ENCODE measurements at regions not wholly inside any gene's neighbourhood (a gene's known extent, or its start where the extent isn't known, plus 50 kb on each side); places are given as distances from the start of the nearest gene placed in this dataset.
A peak's percentile ranks its signal among the peaks of the same experiment; 100 is the strongest.
"Not testable (repeated sequence)": the region's sequence is repeated elsewhere in the genome, so short reads cannot be mapped to it uniquely, and the experiment has no call there.

DNA sequence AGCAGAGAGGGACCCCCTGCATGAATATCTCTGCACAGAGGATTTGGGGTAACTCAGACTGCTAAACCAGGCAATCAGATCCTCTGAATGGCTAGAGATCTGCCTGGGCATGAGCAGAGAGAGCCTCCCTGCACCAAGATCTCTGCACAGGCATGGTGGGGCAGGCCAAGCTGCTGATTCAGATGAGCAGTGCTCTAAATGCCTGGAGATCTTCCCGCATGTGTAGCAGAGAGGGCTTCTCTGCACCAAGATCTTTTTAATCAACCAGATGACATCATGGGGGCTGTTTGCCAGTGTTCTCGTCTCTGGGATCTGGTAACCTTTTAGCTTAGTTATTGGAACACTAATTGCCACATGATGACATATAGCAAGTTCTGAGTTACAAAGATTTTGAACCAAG, 301.3 kb upstream of the GALNT5 start:
- DNase-seq = no peak

DNA sequence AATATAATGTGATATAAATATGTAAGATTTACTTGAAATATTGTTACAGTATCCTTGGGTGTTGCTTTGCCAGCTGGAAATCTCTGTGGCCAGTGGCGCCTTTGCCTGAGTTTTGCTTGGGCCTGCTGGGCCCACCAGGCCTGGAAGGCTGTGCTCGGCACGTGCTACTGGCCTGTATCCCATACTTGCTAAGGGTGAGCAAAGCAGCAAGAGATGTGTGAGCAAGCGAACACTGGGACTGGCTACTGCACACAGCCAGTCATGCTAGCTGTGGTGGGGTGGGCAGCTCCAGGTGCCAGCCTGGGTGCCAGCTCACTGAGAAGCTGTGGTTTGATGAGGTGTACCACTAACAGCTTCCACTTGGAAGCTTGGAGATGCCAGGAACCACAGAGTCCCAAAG, 299.1 kb upstream of the GALNT5 start:
- DNase-seq = no peak

DNA sequence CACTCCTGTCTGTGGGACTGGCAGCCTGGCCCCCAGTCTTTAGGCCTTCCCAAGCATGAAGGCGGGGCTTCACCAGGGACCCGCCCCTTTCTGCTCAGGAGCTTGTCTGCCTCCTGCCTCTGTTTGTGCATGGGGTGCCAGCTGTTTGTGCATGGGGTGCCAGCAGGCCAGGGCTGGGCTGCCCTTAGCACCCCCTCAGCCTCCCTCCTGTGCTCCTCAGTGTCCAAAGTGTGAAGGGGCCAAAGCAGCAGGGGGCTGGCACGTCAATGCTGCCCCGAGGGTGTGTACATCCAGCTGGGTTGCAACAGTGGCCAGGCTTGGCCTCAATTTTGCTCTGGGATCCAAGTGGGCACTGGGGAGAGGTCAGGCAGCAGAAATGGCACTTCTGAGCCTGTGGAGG, 298.0 kb upstream of the GALNT5 start:
- no peak for DNase-seq

- no peak for DNase-seq
These were observed 274.9 kb upstream of the GALNT5 start for GRCh38 chr2:156982615-156983014.

- no peak for DNase-seq
These were observed 271.0 kb upstream of the GALNT5 start for GRCh38 chr2:156986339-156986988.

DNA sequence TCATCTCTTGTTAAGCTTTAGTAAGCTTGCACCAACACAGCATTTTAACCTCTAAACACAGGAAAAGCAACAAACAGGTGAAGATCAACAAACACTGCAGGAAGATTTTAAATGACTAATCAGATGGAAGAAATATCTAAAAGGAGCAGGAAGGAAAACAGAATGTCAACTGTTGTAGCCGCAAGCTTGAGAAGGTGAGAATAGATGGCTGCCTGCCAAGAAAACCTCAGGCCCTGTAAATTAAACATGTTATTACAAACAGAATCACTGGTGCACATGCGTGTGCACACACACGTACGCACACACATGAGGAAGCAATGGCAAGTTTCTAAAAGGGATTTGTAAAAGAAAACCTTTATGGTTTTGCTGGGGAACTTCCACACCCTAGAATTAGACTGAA, 257.8 kb upstream of the GALNT5 start:
- no peak for DNase-seq

DNA sequence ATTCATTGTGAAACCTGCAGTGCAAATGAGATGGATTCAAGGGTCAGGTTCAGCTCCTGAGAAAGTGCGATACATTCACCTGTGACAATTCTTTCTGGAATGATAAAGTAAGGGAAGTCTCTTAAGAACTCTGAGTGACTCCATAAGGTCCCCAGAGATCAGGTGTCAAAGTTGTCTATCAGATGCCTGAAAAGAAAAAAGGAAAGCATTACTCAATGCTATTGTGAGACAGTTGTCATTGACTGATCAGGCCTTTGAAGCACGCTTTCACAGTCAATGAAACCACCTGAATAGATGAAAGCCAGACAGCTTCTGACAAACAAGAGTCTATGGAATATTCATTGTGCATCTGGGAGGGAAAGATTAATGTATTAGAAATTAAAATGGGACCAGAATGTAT, 252.7 kb upstream of the GALNT5 start:
- no peak for DNase-seq

DNA sequence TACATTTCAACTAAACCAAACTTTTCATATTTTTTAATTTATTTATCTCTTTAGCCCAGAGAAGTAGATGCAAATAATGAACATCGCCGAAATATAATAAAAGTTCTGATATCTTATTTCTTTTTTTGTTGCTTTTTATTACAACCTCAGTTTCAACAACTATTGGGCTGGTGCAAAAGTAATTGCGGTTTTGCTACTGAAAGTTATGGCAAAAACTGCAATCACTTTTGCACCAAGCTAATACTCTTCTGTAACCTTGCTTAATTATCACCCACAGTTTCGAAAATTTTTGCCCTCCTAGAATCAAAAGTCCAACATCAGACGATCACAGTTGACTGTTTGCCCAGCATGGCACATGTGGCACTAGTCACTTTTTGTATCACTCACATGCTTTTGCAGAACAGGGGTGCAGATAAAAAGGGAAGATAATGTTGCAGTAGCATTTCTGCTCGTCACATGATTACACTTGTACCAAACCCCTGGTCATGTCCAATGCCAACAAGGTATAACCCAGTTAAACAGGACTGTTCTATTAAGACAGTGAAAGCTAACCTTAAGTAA, 242.4 kb upstream of the GALNT5 start:
- DNase-seq = no peak

GRCh38 chr2:157023264-157023663, 234.2 kb upstream of the GALNT5 start:
- not testable (repeated sequence) for DNase-seq

DNA sequence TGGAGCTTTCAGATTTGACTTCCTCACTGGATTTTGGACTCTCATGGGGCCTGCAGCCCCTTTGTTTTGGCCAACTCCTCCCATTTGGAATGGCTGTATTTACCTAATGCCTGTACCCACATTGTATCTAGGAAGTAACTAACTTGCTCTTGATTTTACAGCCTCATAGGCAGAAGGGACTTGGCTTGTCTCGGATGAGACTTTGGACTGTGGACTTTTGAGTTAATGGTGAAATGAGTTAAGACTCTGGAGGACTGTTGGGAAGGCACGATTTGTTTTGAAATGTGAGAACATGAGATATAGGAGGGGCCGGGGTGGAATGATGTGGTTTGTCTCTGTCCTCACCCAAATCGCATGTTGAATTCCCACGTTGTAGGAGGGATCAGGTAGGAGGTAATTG, 233.4 kb upstream of the GALNT5 start:
- no peak for DNase-seq

DNA sequence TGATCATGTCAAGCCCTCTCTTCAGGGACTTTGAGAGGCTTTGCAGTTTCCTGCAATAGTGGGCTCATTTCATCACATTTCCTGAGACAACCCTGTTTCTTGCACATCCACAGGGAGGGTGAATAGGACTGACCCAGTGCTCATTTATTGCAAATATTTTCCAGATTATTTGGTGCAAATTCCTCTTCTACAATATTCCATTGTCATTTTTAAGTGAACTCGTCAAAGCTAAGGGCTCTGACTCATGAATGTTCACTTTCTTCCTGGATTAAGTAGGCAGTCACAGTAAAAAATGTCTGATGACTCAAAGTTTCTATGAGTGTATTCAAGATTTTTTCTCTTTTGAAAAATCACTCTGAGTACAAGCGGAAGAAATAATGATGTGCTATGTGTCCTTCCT, 225.5 kb upstream of the GALNT5 start:
- no peak for DNase-seq

DNA sequence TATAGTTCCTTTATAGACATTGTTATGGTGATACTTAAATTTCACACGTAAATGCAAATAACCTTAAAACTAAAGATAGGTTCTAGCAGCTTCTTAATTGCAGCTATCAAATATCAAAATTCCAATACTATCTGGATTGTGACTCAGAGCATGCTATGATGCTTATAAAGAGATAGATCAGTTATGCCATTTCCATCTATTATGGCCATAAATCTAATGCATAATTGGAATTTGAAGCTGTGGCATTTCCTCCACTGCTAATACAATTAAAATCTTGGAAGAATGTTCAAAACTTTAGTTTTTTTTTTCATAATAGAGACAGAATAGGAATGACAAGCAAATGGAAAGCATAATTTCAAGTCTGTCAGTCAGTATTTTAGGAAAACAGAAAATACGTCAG, 220.8 kb upstream of the GALNT5 start:
- DNase-seq = no peak

GRCh38 chr2:157043786-157044185, 213.7 kb upstream of the GALNT5 start:
- no peak for DNase-seq

DNA sequence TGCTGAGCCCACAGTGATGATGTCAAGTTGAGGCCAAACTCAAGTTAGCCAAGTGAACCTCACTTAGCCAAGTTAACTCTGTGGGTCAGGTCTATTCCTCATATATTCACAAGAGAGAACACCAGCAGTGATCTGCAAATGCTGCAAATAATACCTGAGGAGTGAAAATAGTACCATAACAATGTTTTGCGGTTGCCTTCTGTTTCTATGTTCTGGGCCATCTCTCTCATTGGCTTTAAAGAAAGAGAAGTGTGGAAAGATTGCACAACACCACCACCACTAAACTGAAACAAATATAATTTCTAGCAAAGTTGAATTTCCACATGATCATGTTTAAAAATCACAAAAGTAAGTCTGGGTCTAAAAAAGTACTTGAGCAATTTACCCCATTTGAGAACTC, 211.1 kb upstream of the GALNT5 start:
- DNase-seq = no peak

- DNase-seq = no peak
These were observed 204.8 kb upstream of the GALNT5 start for GRCh38 chr2:157052685-157053224.

- no peak for DNase-seq
These were observed 203.6 kb upstream of the GALNT5 start for GRCh38 chr2:157053876-157054275.

DNA sequence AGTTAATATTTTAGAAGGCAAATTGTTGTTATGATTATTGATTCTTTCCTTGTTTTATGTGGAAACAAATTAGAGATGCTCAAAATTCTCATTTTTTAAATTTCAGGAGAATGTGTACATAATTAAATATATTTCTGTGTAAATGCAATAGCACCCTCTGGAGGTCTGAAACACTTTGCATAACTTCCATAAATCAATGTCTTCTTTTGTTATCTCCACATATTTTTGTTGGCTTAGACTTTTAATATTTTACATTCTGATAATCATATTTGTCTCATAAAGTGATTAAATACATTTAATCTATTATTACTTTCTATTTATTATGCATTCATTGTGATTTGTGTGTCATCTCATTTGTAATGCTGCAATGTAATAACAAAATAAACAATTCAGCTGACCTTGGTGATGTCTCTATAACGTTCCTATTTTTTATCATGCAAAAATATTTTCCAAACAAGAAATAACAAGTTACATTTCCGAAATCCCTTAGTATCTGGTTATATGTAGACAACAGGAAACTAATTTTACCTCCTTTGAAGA, 201.8 kb upstream of the GALNT5 start:
- peak; percentile 24 for DNase-seq

DNA sequence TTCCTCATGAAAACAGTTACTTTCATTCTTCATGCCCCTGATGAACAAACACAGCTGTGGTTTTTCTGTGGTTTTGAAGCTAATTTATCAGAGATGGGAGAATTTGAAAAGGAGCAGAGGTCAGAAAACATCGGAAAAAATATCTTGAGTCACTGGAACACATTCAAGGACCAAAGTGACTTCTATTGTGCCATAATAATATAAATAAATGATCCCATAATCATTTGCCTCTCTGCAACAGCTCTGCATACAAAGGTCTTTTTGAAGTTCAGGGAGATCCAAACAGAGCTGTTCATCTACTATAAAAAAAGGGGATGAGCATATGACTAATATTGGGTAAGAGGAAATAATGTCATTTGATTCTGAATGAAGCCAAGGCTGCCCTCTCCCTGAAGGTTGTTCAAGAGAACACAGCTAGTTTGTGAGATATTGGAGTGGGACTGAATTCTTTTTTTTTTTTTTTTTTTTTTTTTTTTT, 201.3 kb upstream of the GALNT5 start:
- no peak for DNase-seq

- DNase-seq = no peak
These were observed 199.3 kb upstream of the GALNT5 start for GRCh38 chr2:157058161-157058560.

GRCh38 chr2:157059036-157059435, 198.5 kb upstream of the GALNT5 start:
- DNase-seq = no peak

DNA sequence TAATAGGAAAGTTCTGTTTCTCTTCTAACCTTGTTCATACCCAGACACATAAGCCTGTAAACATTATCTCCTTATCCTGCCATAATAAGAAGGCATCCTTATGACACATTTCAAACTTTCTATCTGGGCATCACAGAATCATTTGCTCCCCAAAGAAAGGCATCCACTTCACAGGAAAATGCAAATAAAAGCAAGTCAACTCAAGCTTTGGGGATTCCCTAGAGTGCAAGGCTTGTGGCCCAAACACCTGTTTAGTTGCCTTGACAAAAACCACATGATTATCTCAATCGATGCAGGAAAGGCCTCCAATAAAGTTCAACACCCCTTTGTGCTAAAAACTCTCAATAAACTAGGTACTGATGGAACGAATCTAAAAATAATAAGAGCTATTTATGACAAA, 195.7 kb upstream of the GALNT5 start:
- DNase-seq = no peak

DNA sequence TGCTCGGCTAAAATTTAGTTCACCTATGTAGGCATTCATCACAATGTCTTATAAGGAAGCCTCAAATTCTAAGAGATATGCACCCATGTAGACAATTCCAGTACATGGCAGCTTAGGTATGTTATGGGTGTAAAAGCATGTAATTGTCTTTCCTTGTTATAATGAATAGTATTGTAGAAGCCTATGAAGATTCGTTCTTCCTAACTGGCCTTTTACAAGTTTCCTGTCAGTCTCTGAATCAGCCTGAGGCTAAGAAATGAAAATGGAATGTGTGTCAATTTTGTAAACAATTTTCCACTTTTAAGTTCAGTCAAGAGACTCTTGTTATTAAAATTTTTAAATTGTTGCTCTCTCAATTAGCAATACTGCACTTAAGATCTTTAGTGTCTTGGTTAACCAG, 189.9 kb upstream of the GALNT5 start:
- DNase-seq = no peak

DNA sequence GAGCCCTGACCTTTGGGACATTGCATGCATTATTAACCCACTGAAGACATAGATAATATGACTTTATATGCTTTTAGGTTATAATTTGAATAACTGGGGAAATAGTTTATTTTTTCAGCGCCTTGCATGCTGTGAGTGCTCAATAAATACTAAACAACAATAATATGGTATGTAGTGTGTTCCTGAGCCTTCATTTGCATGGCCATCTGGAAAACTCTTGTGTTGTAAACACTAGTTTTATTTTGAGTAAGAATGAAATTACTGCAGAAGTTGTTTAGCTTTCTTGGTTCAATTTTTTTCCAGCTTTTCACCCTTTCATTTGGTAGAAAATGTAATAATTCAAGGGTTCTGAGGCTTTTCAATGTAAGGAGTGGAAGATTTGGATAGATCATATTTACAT, 189.3 kb upstream of the GALNT5 start:
- no peak for DNase-seq

DNA sequence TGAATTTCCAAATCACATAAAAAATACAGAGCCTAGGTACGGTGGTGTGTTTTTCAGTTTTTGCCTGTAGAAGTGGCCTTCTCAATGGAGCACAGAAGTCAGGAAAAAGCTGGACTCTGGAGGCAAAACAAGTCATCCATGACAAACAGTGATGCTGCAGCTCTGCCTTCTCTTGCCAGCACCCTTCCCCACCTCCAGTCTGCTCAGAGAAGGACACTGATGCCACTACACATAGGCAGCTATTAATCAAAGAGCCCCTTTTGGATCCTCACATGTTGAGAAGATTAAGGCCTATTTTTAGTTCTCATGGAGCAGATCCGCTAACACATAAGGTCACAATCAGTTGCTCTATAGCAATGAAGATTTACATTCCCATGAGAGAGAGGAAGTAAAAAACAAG, 181.6 kb upstream of the GALNT5 start:
- DNase-seq = no peak

Data from hematopoietic multipotent progenitor cell treated with erythropoietin and hydrocortisone succinate and interleukin-3 and kit ligand, for 6 days (in vitro differentiated cells).